ENCODE measurements at regions not wholly inside any gene's neighbourhood (a gene's known extent, or its start where the extent isn't known, plus 50 kb on each side); places are given as distances from the start of the nearest gene placed in this dataset.

DNA sequence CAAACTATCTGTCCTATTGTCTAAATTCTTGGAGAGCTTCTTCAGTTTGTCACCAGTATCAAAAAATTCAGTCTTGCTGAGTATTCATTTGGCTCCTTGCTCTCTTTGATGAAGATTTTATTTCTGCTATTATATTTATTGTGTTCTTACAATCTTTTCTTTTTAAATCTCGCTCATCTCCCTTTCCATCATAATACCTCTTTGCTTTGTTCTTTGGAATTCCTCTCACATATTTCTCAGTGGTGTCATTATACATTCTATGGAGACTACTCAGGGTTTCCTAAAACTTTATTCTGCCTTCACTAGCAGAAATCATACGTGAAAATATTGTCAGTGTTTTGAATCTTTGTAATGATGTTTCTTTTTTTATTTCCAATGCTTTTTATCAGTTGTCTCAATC lies 445.2 kb upstream of the ID4 start:
- TF ChIP-seq SIN3A (IDR thresholded peaks at IDR 0.05; ENCODE audit: low read depth, low read length) (no peak), KLF5 (IDR thresholded peaks at IDR 0.05; ENCODE audit: partially characterized antibody) (no peak), ZNF274 (IDR thresholded peaks at IDR 0.05; ENCODE audit: insufficient read depth, insufficient read length) (no peak), EZH2 (IDR thresholded peaks at IDR 0.05; ENCODE audit: borderline replicate concordance, control insufficient read depth, low read depth, low read length) (no peak)
- TF ChIP-seq, protein P1, sequence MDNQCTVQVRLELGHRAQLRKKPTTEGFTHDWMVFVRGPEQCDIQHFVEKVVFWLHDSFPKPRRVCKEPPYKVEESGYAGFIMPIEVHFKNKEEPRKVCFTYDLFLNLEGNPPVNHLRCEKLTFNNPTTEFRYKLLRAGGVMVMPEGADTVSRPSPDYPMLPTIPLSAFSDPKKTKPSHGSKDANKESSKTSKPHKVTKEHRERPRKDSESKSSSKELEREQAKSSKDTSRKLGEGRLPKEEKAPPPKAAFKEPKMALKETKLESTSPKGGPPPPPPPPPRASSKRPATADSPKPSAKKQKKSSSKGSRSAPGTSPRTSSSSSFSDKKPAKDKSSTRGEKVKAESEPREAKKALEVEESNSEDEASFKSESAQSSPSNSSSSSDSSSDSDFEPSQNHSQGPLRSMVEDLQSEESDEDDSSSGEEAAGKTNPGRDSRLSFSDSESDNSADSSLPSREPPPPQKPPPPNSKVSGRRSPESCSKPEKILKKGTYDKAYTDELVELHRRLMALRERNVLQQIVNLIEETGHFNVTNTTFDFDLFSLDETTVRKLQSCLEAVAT (IDR thresholded peaks at IDR 0.05) = no peak
- TF ChIP-seq, protein P2, sequence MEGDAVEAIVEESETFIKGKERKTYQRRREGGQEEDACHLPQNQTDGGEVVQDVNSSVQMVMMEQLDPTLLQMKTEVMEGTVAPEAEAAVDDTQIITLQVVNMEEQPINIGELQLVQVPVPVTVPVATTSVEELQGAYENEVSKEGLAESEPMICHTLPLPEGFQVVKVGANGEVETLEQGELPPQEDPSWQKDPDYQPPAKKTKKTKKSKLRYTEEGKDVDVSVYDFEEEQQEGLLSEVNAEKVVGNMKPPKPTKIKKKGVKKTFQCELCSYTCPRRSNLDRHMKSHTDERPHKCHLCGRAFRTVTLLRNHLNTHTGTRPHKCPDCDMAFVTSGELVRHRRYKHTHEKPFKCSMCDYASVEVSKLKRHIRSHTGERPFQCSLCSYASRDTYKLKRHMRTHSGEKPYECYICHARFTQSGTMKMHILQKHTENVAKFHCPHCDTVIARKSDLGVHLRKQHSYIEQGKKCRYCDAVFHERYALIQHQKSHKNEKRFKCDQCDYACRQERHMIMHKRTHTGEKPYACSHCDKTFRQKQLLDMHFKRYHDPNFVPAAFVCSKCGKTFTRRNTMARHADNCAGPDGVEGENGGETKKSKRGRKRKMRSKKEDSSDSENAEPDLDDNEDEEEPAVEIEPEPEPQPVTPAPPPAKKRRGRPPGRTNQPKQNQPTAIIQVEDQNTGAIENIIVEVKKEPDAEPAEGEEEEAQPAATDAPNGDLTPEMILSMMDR (IDR thresholded peaks at IDR 0.05 in 2 of 3, conservative IDR thresholded peaks at IDR 0.05 in 1 of 3; ENCODE audit: control insufficient read depth in 2 of 3, extremely low read depth in 1 of 3, insufficient read depth in 1 of 3, low read depth in 3 of 3, low read length in 3 of 3) = no peak
- TF ChIP-seq, protein P3, sequence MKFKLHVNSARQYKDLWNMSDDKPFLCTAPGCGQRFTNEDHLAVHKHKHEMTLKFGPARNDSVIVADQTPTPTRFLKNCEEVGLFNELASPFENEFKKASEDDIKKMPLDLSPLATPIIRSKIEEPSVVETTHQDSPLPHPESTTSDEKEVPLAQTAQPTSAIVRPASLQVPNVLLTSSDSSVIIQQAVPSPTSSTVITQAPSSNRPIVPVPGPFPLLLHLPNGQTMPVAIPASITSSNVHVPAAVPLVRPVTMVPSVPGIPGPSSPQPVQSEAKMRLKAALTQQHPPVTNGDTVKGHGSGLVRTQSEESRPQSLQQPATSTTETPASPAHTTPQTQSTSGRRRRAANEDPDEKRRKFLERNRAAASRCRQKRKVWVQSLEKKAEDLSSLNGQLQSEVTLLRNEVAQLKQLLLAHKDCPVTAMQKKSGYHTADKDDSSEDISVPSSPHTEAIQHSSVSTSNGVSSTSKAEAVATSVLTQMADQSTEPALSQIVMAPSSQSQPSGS (IDR thresholded peaks at IDR 0.05; ENCODE audit: low read length) = no peak

Measured in GM12878 (cell line).